22Rv1 (cell line): ENCODE measurements at regions not wholly inside any gene's neighbourhood (a gene's known extent, or its start where the extent isn't known, plus 50 kb on each side); places are given as distances from the start of the nearest gene placed in this dataset.

Source experiments
- H3K27ac ChIP-seq: fragments of 450-650 bp; 2 replicates; pipeline ENCODE4 v1.5.1; 2017
- CTCF ChIP-seq: fragments of 450-650 bp; IDR thresholded peaks from 2 replicates; pipeline ENCODE4 v1.5.1; 2017; ENCODE audit warnings: mild to moderate bottlenecking
- ZFX ChIP-seq: fragments of 450-650 bp; IDR thresholded peaks from 2 replicates; pipeline ENCODE4 v1.6.1; 2017; ENCODE audit warnings: antibody characterized with exemption, borderline replicate concordance

GRCh38 chr6:115677198-115677597 is 383.5 kb downstream of the FRK start:
- H3K27ac ChIP-seq = no peak overlapping the region
- TF ChIP-seq CTCF = no peak
- no peak for TF ChIP-seq ZFX

- no peak overlapping the region for H3K27ac ChIP-seq
- TF ChIP-seq ZFX (no peak), CTCF (no peak)
These were observed 385.2 kb downstream of the FRK start for GRCh38 chr6:115675443-115675842.

- TF ChIP-seq ZFX = no peak
- TF ChIP-seq CTCF = no peak
- H3K27ac ChIP-seq = no peak overlapping the region
These were observed 391.9 kb downstream of the FRK start for GRCh38 chr6:115668781-115669180.

GRCh38 chr6:115668211-115668610 is 392.5 kb downstream of the FRK start:
- H3K27ac ChIP-seq = no peak overlapping the region
- no peak for TF ChIP-seq CTCF
- TF ChIP-seq ZFX = no peak

DNA sequence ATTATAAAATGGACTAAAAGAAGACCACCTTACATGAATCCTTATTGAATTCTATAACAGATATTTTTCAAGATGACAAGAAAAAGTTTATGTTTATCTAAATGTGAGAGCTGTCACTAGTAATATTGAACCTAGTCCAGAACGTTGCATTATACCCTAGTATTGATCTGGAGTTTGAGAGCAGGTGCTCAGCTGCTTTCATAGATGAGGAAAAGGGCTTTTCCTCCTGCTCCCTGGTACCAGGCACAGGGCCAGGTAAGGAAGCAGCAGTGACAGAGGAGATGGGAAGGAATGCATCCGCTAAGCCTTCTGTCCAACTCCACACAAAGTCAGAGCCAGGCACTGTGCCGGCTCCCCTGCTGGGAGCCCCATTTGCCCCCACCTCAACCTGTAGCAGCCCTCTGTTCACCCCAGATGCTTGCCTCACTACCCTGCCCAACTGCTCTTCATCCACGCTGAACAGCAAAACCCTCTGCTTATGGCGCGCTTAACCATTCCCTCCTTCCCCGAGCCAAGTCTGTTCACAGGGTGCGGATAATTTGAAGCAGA is 393.1 kb downstream of the FRK start:
- TF ChIP-seq CTCF = no peak
- TF ChIP-seq ZFX = no peak

DNA sequence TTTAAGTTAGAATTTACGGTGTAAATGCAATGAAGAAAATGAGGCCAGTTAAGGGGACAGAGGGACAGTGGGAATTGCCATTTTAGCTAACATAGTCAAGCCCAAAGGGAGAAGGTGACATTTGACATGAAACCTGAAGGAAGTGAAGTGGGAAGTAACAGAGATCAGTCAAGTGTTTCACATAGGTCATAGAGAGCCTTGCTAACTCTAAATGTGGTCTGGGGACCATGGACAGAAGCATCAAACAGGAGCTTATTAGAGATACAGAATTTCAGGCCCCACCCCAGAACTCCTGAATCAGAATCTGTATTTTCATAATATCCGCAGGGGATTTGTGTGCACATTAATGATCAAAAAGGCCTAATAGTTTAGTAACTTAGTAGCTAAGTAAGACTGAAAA is 393.7 kb downstream of the FRK start:
- H3K27ac ChIP-seq = no peak overlapping the region
- TF ChIP-seq ZFX (no peak), CTCF (no peak)

More for the DNA sequence above, 393.1 kb downstream of the FRK start:
- no peak overlapping the region for H3K27ac ChIP-seq

DNA sequence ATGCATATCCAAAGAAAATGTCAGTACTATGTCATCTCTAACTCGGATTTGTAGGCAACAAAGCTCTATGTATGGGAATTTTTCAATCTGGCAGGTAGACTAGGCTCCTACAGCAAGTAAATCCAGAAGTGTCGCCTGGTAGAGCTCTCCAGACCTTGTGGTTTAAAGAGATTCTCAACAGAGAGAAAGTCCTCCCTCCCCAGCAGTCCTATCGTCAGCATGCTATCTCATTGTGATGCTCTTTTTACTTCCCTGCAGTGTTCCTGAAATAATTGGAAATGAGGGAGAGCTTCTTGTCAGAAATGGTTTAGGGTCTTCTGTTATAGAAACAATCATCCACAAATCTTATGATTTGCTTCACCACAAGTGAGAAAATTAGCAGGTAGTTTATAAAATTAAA is 395.4 kb downstream of the FRK start:
- no peak overlapping the region for H3K27ac ChIP-seq
- TF ChIP-seq ZFX = no peak
- TF ChIP-seq CTCF = no peak
